Activated naive CD4-positive, alpha-beta T cell treated with Interleukin-2 at 50 U/mL for 16 hours (primary cell): ENCODE measurements at regions not wholly inside any gene's neighbourhood (a gene's known extent, or its start where the extent isn't known, plus 50 kb on each side); places are given as distances from the start of the nearest gene placed in this dataset.

Experiments used
- DNase-seq: peaks from one replicate; pipeline ENCODE4 v3.0.0-alpha.2; 2020

DNA sequence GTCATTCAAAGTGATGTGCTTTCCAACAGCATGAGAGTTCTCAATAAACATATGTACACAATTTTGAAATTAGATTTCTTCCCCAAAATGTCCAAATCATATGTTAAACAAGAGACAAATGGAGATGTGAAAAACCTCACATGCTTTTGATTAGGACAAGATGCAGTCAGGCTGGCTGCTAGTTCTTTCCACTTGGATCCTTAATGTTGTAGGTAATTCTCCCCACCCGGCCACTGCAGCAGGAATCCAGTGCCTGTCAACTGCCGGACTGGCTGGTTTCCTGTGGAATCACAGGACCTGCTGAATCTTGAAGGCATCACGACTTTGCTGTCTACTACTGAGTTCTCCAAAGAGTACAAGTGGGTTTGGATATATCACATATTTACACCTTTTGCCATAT lies 138.6 kb upstream of the AKR1E2 start:
- DNase-seq, result no peak

GRCh38 chr10:4686644-4686996 lies 139.4 kb upstream of the AKR1E2 start:
- DNase-seq, result peak; percentile 35

DNA sequence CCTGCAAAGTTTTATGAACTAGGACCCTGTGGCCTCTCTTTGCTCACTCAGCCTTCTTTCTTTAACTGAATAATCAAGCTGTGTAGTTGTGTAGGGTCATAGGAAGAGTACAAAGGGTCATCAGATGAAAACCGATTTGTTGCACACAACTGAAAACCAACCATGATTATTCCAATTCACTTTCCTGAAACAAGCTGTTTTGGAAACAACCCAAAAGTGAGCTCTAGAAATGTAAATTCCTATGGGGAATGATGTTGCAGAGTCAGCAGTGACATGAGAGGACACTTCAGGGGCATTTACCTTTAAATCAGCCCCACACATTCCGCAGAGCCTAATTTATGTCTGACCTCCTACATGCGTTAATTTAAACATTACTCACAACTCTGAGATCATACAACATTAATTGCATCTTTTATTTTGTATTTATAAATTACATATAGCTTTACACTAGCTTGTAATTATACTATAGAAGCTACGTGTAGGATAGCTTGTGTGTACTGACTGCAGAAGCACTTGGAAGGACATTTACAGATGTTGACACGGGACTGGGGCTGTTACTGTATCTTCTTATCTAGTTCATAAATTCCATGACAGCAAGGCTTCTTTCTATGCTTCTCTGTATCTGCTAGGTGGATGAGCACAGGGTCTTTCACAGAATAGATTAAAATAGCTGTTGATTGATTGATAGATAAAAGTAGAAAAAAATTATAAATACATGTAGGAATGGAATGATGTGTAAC lies 139.9 kb upstream of the AKR1E2 start:
- no peak for DNase-seq

GRCh38 chr10:4685491-4685890 lies 140.5 kb upstream of the AKR1E2 start:
- DNase-seq, result no peak

DNA sequence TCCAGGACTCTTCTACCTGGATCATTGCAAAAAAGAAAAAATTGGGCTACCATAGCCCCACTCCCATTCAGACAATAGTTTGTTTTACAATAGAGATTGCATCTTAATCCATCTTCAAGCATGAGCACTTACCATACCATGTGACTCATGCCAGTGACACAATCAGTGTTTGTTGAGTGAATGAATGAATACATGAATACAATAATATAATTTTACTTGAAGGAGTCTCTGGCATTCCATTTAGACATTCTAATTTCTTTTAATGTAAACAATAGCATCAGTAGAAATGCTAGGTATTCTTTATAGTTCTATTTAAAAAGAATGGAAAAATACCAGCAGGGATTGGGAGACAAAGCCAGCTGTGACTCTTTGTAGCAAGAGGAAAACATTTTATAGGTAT lies 141.6 kb upstream of the AKR1E2 start:
- DNase-seq, result no peak

GRCh38 chr10:4683838-4684237 lies 142.2 kb upstream of the AKR1E2 start:
- no peak for DNase-seq

DNA sequence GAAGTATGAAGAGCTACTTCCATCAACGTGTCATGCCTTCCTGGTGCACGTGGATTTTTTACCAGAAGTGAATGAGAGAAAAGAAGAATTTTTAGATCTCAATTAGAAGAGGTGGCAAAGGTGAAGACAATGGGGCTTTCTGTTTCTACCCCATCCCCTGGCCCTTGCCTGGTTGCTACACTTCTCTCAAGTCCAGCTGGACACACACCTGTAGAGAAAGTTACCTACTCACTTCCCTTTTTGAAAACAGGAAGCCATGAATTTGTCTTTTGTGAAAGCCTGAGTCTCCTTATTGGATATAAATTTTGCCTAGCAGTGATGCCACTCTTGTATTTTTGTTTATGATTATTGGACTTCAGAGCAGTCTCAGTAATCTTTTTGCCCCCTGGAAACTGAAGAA lies 142.9 kb upstream of the AKR1E2 start:
- no peak for DNase-seq

GRCh38 chr10:4678951-4679671 lies 146.9 kb upstream of the AKR1E2 start:
- no peak for DNase-seq

GRCh38 chr10:4678023-4678950 lies 147.7 kb upstream of the AKR1E2 start:
- DNase-seq, result no peak

DNA sequence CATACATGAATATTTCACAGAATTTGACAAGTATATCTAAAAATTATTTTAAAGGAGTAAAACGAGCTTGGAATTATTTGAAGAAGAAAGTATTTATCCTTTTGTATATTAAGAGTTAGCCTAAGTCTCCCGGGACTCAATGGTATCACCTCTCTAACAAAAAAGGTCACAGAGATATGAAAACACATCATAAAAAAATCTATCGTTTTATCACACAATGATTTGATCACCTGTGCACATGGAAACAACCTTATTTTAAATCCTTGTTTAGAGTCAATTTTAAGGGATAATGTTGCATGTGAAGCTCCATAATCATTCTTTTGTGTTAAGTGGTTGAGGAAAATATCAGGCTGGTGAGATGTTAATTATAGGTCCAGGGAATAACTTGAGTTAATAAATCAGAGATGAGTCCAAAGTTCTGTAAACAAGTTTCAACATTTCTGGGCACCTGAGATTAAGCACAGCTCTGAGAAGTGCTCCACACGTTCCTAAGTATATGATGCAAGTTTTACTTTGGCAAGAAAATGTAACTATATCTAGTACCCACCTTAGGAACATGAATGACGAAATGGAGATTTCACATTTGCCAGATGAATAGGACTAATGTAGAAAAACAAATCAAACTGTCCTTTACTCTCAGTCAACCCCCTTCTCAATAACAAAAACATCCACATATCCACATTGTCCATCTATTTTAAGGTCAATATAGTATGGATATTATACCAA lies 148.5 kb upstream of the AKR1E2 start:
- DNase-seq, result no peak

DNA sequence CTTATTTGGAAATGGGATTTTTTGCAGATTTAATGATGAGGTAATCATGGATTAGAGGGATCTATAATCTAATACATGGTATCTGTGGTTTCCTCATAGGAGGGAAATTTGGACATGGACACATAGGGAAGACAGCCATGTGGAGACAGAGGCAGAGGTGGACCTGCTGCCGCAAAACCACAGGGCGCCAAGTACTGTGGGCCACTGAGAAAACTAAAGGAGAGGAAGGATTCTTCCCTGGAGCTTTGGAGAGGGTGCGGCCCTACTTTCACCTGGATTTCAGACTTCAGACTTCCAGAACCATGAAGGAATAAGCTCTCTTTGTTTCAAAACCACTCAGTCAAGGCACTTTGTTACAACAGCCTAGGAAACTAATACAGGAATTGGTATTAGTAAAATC lies 149.4 kb upstream of the AKR1E2 start:
- no peak for DNase-seq

DNA sequence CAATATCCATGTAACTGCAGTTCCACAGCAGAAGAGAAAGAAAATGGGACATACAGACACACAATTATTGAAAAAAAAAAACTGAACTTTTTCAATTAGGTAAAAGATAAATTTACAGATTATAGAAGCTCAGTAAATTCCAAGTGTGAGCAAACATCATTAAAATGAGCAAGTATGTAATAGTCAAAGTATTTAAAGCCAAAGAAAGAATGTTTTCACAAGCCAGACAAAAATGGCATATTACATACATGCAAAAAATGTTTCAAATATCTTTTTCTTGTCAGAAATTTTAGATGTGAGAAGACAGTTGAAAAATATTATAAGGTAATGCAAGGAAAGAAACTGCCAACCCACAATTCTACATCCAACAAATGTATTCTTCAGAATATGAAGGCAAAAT lies 150.2 kb upstream of the AKR1E2 start:
- no peak for DNase-seq

DNA sequence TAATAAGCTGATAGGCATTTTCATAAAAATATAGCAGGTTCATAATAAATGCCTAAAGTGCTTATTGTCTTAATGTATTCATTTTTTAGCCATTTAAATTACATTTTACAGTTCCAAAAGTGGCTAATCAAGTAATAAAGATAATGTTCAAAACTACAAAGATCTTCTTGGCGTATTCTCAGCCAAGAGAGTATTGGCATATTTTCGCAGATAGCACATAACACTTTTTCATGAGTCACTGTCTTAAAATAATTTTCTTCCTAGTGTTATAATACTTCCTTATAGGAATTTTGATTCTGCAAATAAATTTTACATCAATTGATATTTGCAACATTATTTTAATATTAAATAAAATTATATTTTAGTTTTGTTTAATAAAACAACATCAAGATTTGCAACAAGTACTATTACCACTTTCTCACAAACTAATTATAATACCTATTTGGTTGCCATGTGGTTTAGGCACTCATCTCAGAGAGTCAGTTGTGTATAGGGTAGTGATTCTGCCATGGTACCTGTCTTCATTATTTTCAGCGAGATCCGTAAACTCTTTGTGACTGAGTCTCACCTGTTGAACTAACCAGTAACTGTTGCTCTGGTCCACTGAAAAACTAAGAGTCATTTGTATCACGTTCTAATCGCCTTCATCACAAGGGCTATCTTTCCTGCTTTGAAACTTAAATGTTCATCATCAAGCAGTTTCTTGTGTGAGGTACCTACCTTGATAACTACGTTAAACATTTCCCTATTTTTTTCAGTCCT lies 152.5 kb upstream of the AKR1E2 start:
- DNase-seq, result no peak

GRCh38 chr10:4672201-4672600 lies 153.8 kb upstream of the AKR1E2 start:
- DNase-seq, result no peak

- no peak for DNase-seq
Observed at GRCh38 chr10:4671451-4672145, 154.4 kb upstream of the AKR1E2 start.

- no peak for DNase-seq
Observed at GRCh38 chr10:4670737-4671136, 155.3 kb upstream of the AKR1E2 start.

- DNase-seq, result no peak
Observed at GRCh38 chr10:4669585-4669984, 156.4 kb upstream of the AKR1E2 start.

- DNase-seq, result peak; percentile 16
Observed at GRCh38 chr10:4663162-4663992, 162.6 kb upstream of the AKR1E2 start.

GRCh38 chr10:4662576-4663161 lies 163.3 kb upstream of the AKR1E2 start:
- no peak for DNase-seq
